ENCODE measurements at regions not wholly inside any gene's neighbourhood (a gene's known extent, or its start where the extent isn't known, plus 50 kb on each side); places are given as distances from the start of the nearest gene placed in this dataset.
A peak's percentile ranks its signal among the peaks of the same experiment; 100 is the strongest.

DNA sequence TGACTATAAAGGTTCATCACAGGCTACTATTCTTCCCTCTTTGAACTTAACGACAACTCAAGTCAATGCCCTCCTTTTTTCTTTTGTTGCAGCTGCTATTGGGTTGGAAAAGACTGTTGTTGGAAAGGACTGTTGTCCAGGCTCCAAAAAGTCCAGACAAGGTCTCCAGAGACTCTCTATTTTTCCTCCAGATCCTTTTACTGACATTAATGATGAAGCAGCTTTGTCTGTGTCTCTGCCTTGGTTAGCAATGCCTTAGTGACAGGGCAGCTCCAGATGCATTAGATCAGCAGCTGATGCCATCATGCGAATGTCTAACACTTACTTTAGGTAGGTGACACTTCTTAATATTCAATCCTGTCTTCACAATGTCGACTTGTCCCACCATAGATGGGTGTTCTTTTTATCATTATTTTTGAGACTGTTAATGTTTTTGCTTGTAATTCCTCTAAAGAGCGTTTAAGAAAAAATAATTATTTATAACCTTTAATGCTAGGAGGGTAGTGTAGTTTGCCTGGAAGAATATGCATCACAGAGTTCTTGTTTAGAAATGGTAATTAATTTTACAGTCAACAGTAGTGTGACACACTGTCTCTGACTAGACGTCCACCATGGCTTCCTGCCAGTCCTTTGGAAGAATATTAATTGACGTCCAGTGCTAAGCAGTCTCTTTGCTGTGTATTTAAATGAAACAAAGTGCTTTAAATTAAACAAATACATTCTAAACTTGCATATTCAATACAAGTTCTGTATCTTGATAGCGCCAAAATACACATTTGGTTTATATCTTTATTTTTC is 492.2 kb downstream of the NR2F1-AS1 start:
- no peaks in the 10 kb centered on the region for H3K36me3 ChIP-seq (ENCODE audit: control insufficient read depth, insufficient read depth, low read length)
- H3K4me3 ChIP-seq (ENCODE audit: extremely low read depth, insufficient read depth, low read length, poor library complexity, severe bottlenecking), result no peak overlapping the region
- H3K27ac ChIP-seq (ENCODE audit: low read depth, low read length, severe bottlenecking), result no peak overlapping the region
- H3K4me1 ChIP-seq (ENCODE audit: control insufficient read depth, insufficient read depth, low read length, poor library complexity, severe bottlenecking), result no peaks in the 10 kb centered on the region
- no peaks in the 10 kb centered on the region for H3K9me3 ChIP-seq (ENCODE audit: control insufficient read depth, low read length)
- 82 to 91% methylated on average over 1 to 2 of the region's 7 CpGs for WGBS, 2 experiments (ENCODE audit: insufficient coverage in 2 of 2)

- WGBS, 2 experiments (ENCODE audit: insufficient coverage in 2 of 2), result 82 to 100% methylated on average over 2 of the region's 3 CpGs
- Histone ChIP-seq H3K4me1 (ENCODE audit: control insufficient read depth, insufficient read depth, low read length, poor library complexity, severe bottlenecking) (no peaks in the 10 kb centered on the region), H3K4me3 (ENCODE audit: extremely low read depth, insufficient read depth, low read length, poor library complexity, severe bottlenecking) (no peak overlapping the region), H3K27ac (ENCODE audit: low read depth, low read length, severe bottlenecking) (no peak overlapping the region), H3K9me3 (ENCODE audit: control insufficient read depth, low read length) (no peaks in the 10 kb centered on the region), H3K36me3 (ENCODE audit: control insufficient read depth, insufficient read depth, low read length) (no peaks in the 10 kb centered on the region)
Measured at GRCh38 chr5:93087326-93087725, 493.7 kb downstream of the NR2F1-AS1 start.

GRCh38 chr5:93082981-93083380 is 498.0 kb downstream of the NR2F1-AS1 start:
- Histone ChIP-seq H3K9me3 (ENCODE audit: control insufficient read depth, low read length) (no peaks in the 10 kb centered on the region), H3K4me3 (ENCODE audit: extremely low read depth, insufficient read depth, low read length, poor library complexity, severe bottlenecking) (no peak overlapping the region), H3K36me3 (ENCODE audit: control insufficient read depth, insufficient read depth, low read length) (no peaks in the 10 kb centered on the region), H3K4me1 (ENCODE audit: control insufficient read depth, insufficient read depth, low read length, poor library complexity, severe bottlenecking) (peaks cover 8% of the 10 kb centered on the region), H3K27ac (ENCODE audit: low read depth, low read length, severe bottlenecking) (no peak overlapping the region)
- 83 to 94% methylated on average over 1 to 2 of the region's 2 CpGs for WGBS, 2 experiments (ENCODE audit: insufficient coverage in 2 of 2)

DNA sequence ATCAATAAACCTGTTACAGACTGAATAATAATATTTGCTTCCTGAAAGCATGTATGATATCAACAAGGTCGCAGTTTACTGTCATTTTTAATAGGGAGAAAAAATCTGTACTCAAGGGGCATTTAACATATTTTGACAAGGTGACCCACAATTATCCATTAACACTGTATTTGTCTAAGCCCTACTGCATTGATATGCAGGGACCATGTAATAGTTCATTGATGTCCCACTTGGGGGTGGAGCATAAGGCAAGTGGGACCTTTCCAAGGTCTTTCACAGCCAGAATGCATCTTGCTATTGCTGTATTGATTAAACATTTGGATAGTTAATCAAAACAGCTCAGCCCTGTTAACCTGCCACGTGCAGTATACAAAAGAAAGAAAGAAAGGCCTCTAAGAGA is 502.0 kb downstream of the NR2F1-AS1 start:
- WGBS, 2 experiments (ENCODE audit: insufficient coverage in 2 of 2), result no CpG with 5 or more reads among the region's 2 CpGs
- H3K4me3 ChIP-seq (ENCODE audit: extremely low read depth, insufficient read depth, low read length, poor library complexity, severe bottlenecking), result no peak overlapping the region
- H3K27ac ChIP-seq (ENCODE audit: low read depth, low read length, severe bottlenecking), result peak overlapping the region; percentile 61

GRCh38 chr5:93078082-93079038 is 502.7 kb downstream of the NR2F1-AS1 start:
- H3K27ac ChIP-seq (ENCODE audit: low read depth, low read length, severe bottlenecking), result peak overlapping the region; percentile 61
- no peaks in the 10 kb centered on the region for H3K9me3 ChIP-seq (ENCODE audit: control insufficient read depth, low read length)
- peaks cover 8% of the 10 kb centered on the region for H3K4me1 ChIP-seq (ENCODE audit: control insufficient read depth, insufficient read depth, low read length, poor library complexity, severe bottlenecking)
- no peaks in the 10 kb centered on the region for H3K36me3 ChIP-seq (ENCODE audit: control insufficient read depth, insufficient read depth, low read length)
- WGBS, 2 experiments (ENCODE audit: insufficient coverage in 2 of 2), result 73 to 75% methylated on average over 5 to 6 of the region's 11 CpGs
- no peak overlapping the region for H3K4me3 ChIP-seq (ENCODE audit: extremely low read depth, insufficient read depth, low read length, poor library complexity, severe bottlenecking)

More for the DNA sequence above, 502.0 kb downstream of the NR2F1-AS1 start:
- Histone ChIP-seq H3K9me3 (ENCODE audit: control insufficient read depth, low read length) (no peaks in the 10 kb centered on the region), H3K36me3 (ENCODE audit: control insufficient read depth, insufficient read depth, low read length) (no peaks in the 10 kb centered on the region), H3K4me1 (ENCODE audit: control insufficient read depth, insufficient read depth, low read length, poor library complexity, severe bottlenecking) (peaks cover 8% of the 10 kb centered on the region)

DNA sequence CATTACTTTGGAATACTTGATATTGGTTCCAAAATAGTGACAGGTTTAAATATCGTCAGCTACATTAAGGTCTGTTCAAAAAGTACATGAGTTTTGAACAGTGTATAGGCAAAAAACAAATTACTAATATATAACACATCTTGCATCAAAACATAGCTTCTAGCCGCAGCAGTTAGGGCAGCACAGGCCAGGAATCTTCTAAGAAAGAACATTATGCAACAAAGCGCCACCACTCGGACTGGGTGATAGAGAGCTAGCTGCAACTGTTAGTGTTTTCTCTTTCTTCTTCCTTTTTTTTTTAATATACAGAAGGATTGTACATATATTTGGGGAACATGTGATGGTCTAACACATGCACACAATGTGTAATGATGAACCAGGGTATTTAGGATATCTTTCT is 504.5 kb downstream of the NR2F1-AS1 start:
- H3K36me3 ChIP-seq (ENCODE audit: control insufficient read depth, insufficient read depth, low read length), result no peaks in the 10 kb centered on the region
- H3K4me1 ChIP-seq (ENCODE audit: control insufficient read depth, insufficient read depth, low read length, poor library complexity, severe bottlenecking), result peaks cover 8% of the 10 kb centered on the region
- WGBS, 2 experiments (ENCODE audit: insufficient coverage in 2 of 2), result 96 to 100% methylated on average over 1 to 3 of the region's 4 CpGs
- no peaks in the 10 kb centered on the region for H3K9me3 ChIP-seq (ENCODE audit: control insufficient read depth, low read length)
- H3K27ac ChIP-seq (ENCODE audit: low read depth, low read length, severe bottlenecking), result no peak overlapping the region
- H3K4me3 ChIP-seq (ENCODE audit: extremely low read depth, insufficient read depth, low read length, poor library complexity, severe bottlenecking), result no peak overlapping the region

DNA sequence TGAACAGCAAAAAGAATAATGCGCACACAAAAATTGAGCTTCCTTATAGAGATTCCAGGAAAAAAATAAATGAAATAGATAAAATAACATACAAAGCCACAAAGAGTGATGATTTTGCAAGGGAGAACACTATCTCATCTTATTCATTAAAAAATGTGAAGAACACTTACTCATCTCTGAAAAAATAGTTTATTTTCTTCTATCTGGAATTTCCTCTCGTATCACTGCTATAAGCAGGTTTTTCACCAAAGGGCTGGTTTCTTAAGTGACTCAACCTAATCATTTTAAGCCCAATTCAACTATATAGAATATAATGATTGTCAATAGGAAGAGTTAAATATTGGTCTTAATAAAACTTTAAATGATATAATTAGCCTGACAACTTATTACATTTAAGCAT is 504.9 kb downstream of the NR2F1-AS1 start:
- no CpG with 5 or more reads among the region's 2 CpGs for WGBS, 2 experiments (ENCODE audit: insufficient coverage in 2 of 2)
- Histone ChIP-seq H3K9me3 (ENCODE audit: control insufficient read depth, low read length) (no peaks in the 10 kb centered on the region), H3K4me1 (ENCODE audit: control insufficient read depth, insufficient read depth, low read length, poor library complexity, severe bottlenecking) (peaks cover 8% of the 10 kb centered on the region), H3K36me3 (ENCODE audit: control insufficient read depth, insufficient read depth, low read length) (no peaks in the 10 kb centered on the region), H3K27ac (ENCODE audit: low read depth, low read length, severe bottlenecking) (no peak overlapping the region), H3K4me3 (ENCODE audit: extremely low read depth, insufficient read depth, low read length, poor library complexity, severe bottlenecking) (no peak overlapping the region)

DNA sequence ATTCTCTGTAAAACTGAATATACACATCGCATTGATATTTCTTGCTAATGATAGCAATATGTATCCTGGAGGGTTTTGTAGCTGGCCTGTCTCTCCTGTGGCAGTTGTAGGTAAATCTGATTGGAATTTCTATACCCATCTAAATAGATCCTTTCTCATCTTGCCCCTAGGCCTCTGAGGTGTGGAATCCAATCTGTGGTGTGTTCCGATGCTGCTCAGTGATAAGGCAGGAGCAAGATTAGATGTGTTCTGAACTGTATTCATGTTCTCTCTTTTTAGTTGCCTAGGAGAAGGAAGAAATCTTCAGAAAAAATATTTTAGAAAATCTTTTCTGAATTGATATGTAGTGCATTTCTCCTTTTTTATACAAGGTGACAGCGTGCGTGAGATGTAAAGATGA is 507.5 kb downstream of the NR2F1-AS1 start:
- H3K9me3 ChIP-seq (ENCODE audit: control insufficient read depth, low read length), result no peaks in the 10 kb centered on the region
- no peaks in the 10 kb centered on the region for H3K36me3 ChIP-seq (ENCODE audit: control insufficient read depth, insufficient read depth, low read length)
- 93% methylated on average over 2 of the region's 4 CpGs; no CpG with 5 or more reads in 1 of the 2 experiments for WGBS, 2 experiments (ENCODE audit: insufficient coverage in 2 of 2)
- H3K4me1 ChIP-seq (ENCODE audit: control insufficient read depth, insufficient read depth, low read length, poor library complexity, severe bottlenecking), result peaks cover 1% of the 10 kb centered on the region
- H3K27ac ChIP-seq (ENCODE audit: low read depth, low read length, severe bottlenecking), result no peak overlapping the region
- no peak overlapping the region for H3K4me3 ChIP-seq (ENCODE audit: extremely low read depth, insufficient read depth, low read length, poor library complexity, severe bottlenecking)

DNA sequence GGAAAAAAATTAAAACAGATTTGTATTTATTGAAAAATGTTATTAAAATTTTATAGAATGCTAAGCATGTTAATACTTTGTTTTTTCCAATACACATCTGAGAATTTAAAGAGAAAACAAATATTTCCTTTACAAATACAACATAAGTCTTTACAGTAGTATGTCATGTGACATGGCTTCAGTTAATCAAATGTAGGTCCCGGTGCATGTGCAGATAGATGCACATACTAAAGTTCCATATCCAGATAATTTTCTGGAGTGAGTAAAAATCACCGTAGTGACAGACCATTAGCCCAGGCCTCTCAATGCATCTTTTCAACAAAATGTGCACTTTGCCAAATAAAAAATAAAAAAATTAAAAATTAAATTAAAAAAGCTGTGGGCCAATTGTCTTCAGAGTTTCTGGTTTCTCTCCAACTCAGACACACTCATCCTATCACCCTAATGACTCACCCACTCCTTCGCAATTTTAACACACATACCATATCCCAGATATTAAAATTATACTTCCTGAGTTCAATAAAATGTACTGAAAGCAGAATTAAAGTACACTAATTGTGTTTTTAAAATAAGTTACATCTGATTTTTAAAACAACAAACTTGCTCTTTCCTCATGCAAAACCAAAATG is 508.1 kb downstream of the NR2F1-AS1 start:
- 100% methylated on average over 1 of the region's 3 CpGs; no CpG with 5 or more reads in 1 of the 2 experiments for WGBS, 2 experiments (ENCODE audit: insufficient coverage in 2 of 2)
- Histone ChIP-seq H3K9me3 (ENCODE audit: control insufficient read depth, low read length) (no peaks in the 10 kb centered on the region), H3K4me1 (ENCODE audit: control insufficient read depth, insufficient read depth, low read length, poor library complexity, severe bottlenecking) (no peaks in the 10 kb centered on the region)

GRCh38 chr5:93071710-93072109 is 509.3 kb downstream of the NR2F1-AS1 start:
- WGBS, 2 experiments (ENCODE audit: insufficient coverage in 2 of 2), result no CpG with 5 or more reads among the region's 1 CpG
- Histone ChIP-seq H3K36me3 (ENCODE audit: control insufficient read depth, insufficient read depth, low read length) (no peaks in the 10 kb centered on the region), H3K4me3 (ENCODE audit: extremely low read depth, insufficient read depth, low read length, poor library complexity, severe bottlenecking) (no peak overlapping the region), H3K27ac (ENCODE audit: low read depth, low read length, severe bottlenecking) (no peak overlapping the region), H3K9me3 (ENCODE audit: control insufficient read depth, low read length) (no peaks in the 10 kb centered on the region), H3K4me1 (ENCODE audit: control insufficient read depth, insufficient read depth, low read length, poor library complexity, severe bottlenecking) (no peaks in the 10 kb centered on the region)

More for the DNA sequence above, 508.1 kb downstream of the NR2F1-AS1 start:
- Histone ChIP-seq H3K27ac (ENCODE audit: low read depth, low read length, severe bottlenecking) (no peak overlapping the region), H3K4me3 (ENCODE audit: extremely low read depth, insufficient read depth, low read length, poor library complexity, severe bottlenecking) (no peak overlapping the region), H3K36me3 (ENCODE audit: control insufficient read depth, insufficient read depth, low read length) (no peaks in the 10 kb centered on the region)
